HCT116 (cell line): ENCODE measurements at regions not wholly inside any gene's neighbourhood (a gene's known extent, or its start where the extent isn't known, plus 50 kb on each side); places are given as distances from the start of the nearest gene placed in this dataset.

ENCODE experiments used
- ATAC-seq: fragments of 200-7000 bp; cut with Tn5 transposase; 2 replicates; pipeline ENCODE4 v1.9.1; 2020; ENCODE audit warnings: mild to moderate bottlenecking, moderate library complexity
- BruUV-seq: library from RNA; stranded (reverse); fragments of 400-500 nt; replicated peaks from 2 replicates; lab custom pipeline; 2021; lab: Mats Ljungman, UMichigan
- CTCF ChIA-PET: fragments of 300-600 bp; sonication (Branson Sonifier 250); formaldehyde crosslinking; loops from one replicate; lab custom pipeline; 2021; ENCODE audit warnings: antibody characterized with exemption; lab: Charles Lee
- POLR2A ChIA-PET: fragments of 300-600, 350-600 bp; sonication (Branson Sonifier 250); formaldehyde crosslinking; loops from one replicate; lab custom pipeline; 2021; ENCODE audit warnings: antibody characterized with exemption; lab: Charles Lee
- RAD21 ChIA-PET, 2 experiments: fragments of 300-600 bp; sonication (Branson Sonifier 250); formaldehyde crosslinking; loops; one replicate each; lab custom pipeline; 2023; ENCODE audit warnings: low total read pairs in 2 of 2; ENCODE audit not compliant: uncharacterized antibody in 2 of 2, unreplicated experiment in 2 of 2, low non-redundant PET in 1 of 2; lab: Charles Lee
- DNase-seq: peaks from one replicate; pipeline ENCODE4 v3.0.0-alpha.2; 2010; ENCODE audit warnings: low read depth, low spot score
- H2AFZ ChIP-seq: fragments of 200-600 bp; shearing (Covaris generic), sonication (generic); 2 replicates; pipeline ENCODE4 v1.6.1; 2017; ENCODE audit warnings: low read depth, mixed run types, mixed read lengths, antibody characterized with exemption, low read length; ENCODE audit not compliant: poor library complexity, severe bottlenecking
- H3K27ac ChIP-seq: 2 replicates; pipeline ENCODE4 v1.5.1; 2012; ENCODE audit warnings: low read depth, low read length
- H3K27me3 ChIP-seq: fragments of 200-600 bp; sonication (generic); 2 replicates; pipeline ENCODE4 v1.6.1; 2016; ENCODE audit warnings: mixed run types, low read length, mixed read lengths; ENCODE audit not compliant: insufficient read depth
- H3K36me3 ChIP-seq, 2 experiments: fragments of 200-500 bp in 1 of 2; fragments of 200-600 bp in 1 of 2; sonication (Bioruptor generic) in 1 of 2; sonication (generic) in 1 of 2; 2 replicates each; pipeline versions ENCODE4 v1.5.1 to v1.6.1; 2014 to 2016; ENCODE audit warnings: low read length in 2 of 2, inconsistent platforms in 1 of 2, mixed read lengths in 1 of 2, mixed run types in 1 of 2; ENCODE audit not compliant: insufficient read depth in 2 of 2, control insufficient read depth in 1 of 2
- H3K4me1 ChIP-seq, 2 experiments: fragments of 200-600 bp in 1 of 2; sonication (generic) in 1 of 2; 2 replicates each; pipeline versions ENCODE4 v1.5.1 to v1.6.1; 2012 to 2017; ENCODE audit warnings: low read length in 2 of 2, inconsistent platforms in 1 of 2, mild to moderate bottlenecking in 1 of 2, mixed read lengths in 1 of 2, mixed run types in 1 of 2, moderate library complexity in 1 of 2; ENCODE audit not compliant: insufficient read depth in 2 of 2, control insufficient read depth in 1 of 2
- H3K4me2 ChIP-seq: fragments of 200-600 bp; sonication (generic); 2 replicates; pipeline ENCODE4 v1.6.1; 2017; ENCODE audit warnings: mixed run types, low read length, mixed read lengths
- H3K4me3 ChIP-seq, 2 experiments: fragments of 200-600 bp in 1 of 2; sonication (generic) in 1 of 2; replicated peaks in 1 of 2; 2 replicates each; pipeline ENCODE4 v1.5.1; 2011 to 2016; ENCODE audit warnings: low read length in 2 of 2, control low read depth in 1 of 2, low read depth in 1 of 2, mild to moderate bottlenecking in 1 of 2, mixed read lengths in 1 of 2, mixed run types in 1 of 2
- H3K79me2 ChIP-seq: fragments of 200-600 bp; sonication (generic); 2 replicates; pipeline ENCODE4 v1.6.1; 2017; ENCODE audit warnings: mild to moderate bottlenecking, mixed run types, low read length, moderate library complexity, mixed read lengths; ENCODE audit not compliant: insufficient read depth
- H3K9ac ChIP-seq: fragments of 200-600 bp; sonication (generic); 2 replicates; pipeline ENCODE4 v1.6.1; 2016; ENCODE audit warnings: low read length, mixed read lengths
- H3K9me2 ChIP-seq: fragments of 200-600 bp; sonication (generic), shearing (Covaris generic); 2 replicates; pipeline ENCODE4 v1.6.1; 2017; ENCODE audit warnings: mixed run types, mild to moderate bottlenecking, moderate library complexity; ENCODE audit not compliant: insufficient read depth
- H3K9me3 ChIP-seq, 2 experiments: fragments of 200-500 bp in 1 of 2; fragments of 200-600 bp in 1 of 2; sonication (Bioruptor generic) in 1 of 2; sonication (generic) in 1 of 2; 2 replicates each; pipeline ENCODE4 v1.6.1; 2014 to 2017; ENCODE audit warnings: low read length in 2 of 2, mixed read lengths in 2 of 2, inconsistent platforms in 1 of 2, low read depth in 1 of 2, mild to moderate bottlenecking in 1 of 2, mixed run types in 1 of 2, moderate library complexity in 1 of 2; ENCODE audit not compliant: control insufficient read depth in 1 of 2, insufficient read depth in 1 of 2
- H4K20me1 ChIP-seq: fragments of 200-600 bp; sonication (generic), shearing (Covaris generic); 2 replicates; pipeline ENCODE4 v1.6.1; 2017; ENCODE audit warnings: mixed run types, mild to moderate bottlenecking, moderate library complexity; ENCODE audit not compliant: insufficient read depth
- CEBPB ChIP-seq: IDR thresholded peaks from 2 replicates; pipeline ENCODE4 v1.6.1; 2012; ENCODE audit warnings: low read depth
- EGR1 ChIP-seq: IDR thresholded peaks from 2 replicates; pipeline ENCODE4 v1.6.1; 2012; ENCODE audit warnings: low read depth
- ELF1 ChIP-seq: IDR thresholded peaks from 2 replicates; pipeline ENCODE4 v1.6.1; 2012; ENCODE audit warnings: low read depth, borderline replicate concordance
- EZH2 ChIP-seq: fragments of 200-600 bp; sonication (generic); IDR thresholded peaks from 2 replicates; pipeline ENCODE4 v1.6.1; 2017; ENCODE audit warnings: antibody characterized with exemption, mixed run types
- EZH2phosphoT487 ChIP-seq: fragments of 200-600 bp; IDR thresholded peaks from 2 replicates; pipeline ENCODE4 v1.6.1; 2018; ENCODE audit warnings: antibody characterized with exemption, borderline replicate concordance
- POLR2AphosphoS5 ChIP-seq: IDR thresholded peaks from 2 replicates; pipeline ENCODE4 v1.6.1; 2011; ENCODE audit warnings: mild to moderate bottlenecking, low read depth, low read length, moderate library complexity
- SIN3A ChIP-seq: IDR thresholded peaks from 2 replicates; pipeline ENCODE4 v1.6.1; 2012; ENCODE audit warnings: low read depth
- SP1 ChIP-seq: IDR thresholded peaks from 2 replicates; pipeline ENCODE4 v1.6.1; 2012; ENCODE audit warnings: low read depth
- SRF ChIP-seq: IDR thresholded peaks from 2 replicates; pipeline ENCODE4 v1.6.1; 2012; ENCODE audit warnings: low read depth
- TCF7L2 ChIP-seq: IDR thresholded peaks from 2 replicates; pipeline ENCODE4 v1.7.0; 2011; ENCODE audit warnings: borderline replicate concordance, inconsistent platforms; ENCODE audit not compliant: insufficient read depth, insufficient read length; ENCODE audit errors: extremely low read depth
- YY1 ChIP-seq: IDR thresholded peaks from 2 replicates; pipeline ENCODE4 v1.6.1; 2011; ENCODE audit warnings: low read length, low read depth, moderate library complexity, mild to moderate bottlenecking; ENCODE audit not compliant: insufficient replicate concordance; ENCODE audit errors: extremely low read depth
- ZNF274 ChIP-seq: fragments of 200-500 bp; sonication (Bioruptor generic); IDR thresholded peaks from 2 replicates; pipeline ENCODE4 v1.6.1; 2014; ENCODE audit warnings: mild to moderate bottlenecking, low read depth, low read length, inconsistent platforms
- intact Hi-C: fragments of 100-400 bp; cut with micrococcal nuclease; formaldehyde crosslinking; loops from 2 replicates; pipeline ENCODE4 v1.10.0; 2022
- TF ChIP-seq, protein P1 (sequence below): IDR thresholded peaks from 2 replicates; pipeline ENCODE4 v1.6.1; 2012
- TF ChIP-seq, protein P2 (sequence below): IDR thresholded peaks from 2 replicates; pipeline ENCODE4 v1.6.1; 2012

DNA sequence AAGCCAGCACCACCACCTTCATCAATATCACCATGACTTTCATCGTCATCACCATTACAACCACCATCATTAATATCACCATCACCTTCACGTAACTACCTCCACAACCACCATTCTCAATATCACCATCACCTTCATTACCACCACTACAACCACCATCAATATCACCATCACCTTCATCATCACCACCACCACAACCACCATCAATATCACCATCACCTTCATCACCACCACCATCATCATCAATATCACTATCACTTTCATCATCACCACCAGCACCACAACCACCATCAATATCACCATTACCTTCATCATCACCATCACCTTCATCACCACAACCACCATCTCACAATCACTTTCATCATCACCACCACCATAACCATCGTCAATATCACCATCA is 225.3 kb upstream of the SULF2 start:
- ChIA-PET RAD21 (no interaction called here), POLR2A (no interaction called here)
- H3K4me3 ChIP-seq: no peak overlapping the region
- no TSS peak for BruUV-seq
- DNase-seq (no peak), ATAC-seq (no peak)
- no peak overlapping the region for H3K9ac ChIP-seq
- no peaks in the 10 kb centered on the region for H4K20me1 ChIP-seq
- H3K4me2 ChIP-seq: no peak overlapping the region
- H3K4me1 ChIP-seq: no peaks in the 10 kb centered on the region
- H3K9me3 ChIP-seq: peaks cover 4 to 9% of the 10 kb centered on the region in 2 experiments; a peak in 3 of 4 replicates
- H3K36me3 ChIP-seq: no peaks in the 10 kb centered on the region
- intact Hi-C loops: no loop called here
- H2AFZ ChIP-seq: no peak overlapping the region
- H3K9me2 ChIP-seq: no peaks in the 10 kb centered on the region
- no peak overlapping the region for H3K27ac ChIP-seq
- TF ChIP-seq SRF (no peak), SIN3A (no peak), EZH2 (no peak)
- TF ChIP-seq, all 23 proteins: peak for 0
- Histone ChIP-seq H3K27me3 (no peaks in the 10 kb centered on the region), H3K79me2 (no peaks in the 10 kb centered on the region)
- CTCF ChIA-PET: no interaction called here

DNA sequence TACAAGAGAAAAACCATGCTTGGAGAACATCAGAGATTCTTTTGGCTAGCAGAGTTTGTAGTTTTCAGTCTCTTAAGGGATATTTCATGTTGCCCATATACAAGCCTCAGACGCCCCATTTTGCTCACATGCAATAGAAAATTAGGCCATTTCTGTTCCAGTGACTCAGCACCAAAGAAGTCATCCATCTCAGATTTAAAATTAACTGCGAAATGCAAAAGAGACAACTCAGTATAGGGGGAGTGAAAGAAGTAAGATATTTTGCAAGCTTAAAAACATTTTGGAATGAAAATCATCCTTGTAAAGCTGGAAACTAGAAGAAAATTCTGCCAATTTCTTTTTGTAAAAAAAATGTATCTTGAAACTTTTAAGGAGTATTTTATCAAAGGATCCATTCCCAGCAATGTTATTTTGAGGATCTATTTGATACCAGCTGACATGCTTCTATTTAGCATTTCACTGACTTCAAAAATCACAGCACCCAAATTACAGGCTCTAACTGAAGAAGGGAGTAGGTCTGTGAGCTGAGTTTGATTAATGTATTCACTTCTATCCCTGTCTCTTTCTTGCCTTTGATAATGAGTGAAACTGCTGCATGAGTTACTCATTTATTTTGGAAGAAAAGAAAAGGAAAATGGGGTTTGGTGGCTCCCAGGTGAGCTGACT is 223.7 kb upstream of the SULF2 start:
- Histone ChIP-seq H3K4me3 (no peak overlapping the region), H3K9me2 (no peaks in the 10 kb centered on the region), H3K36me3 (no peaks in the 10 kb centered on the region), H3K9ac (no peak overlapping the region), H3K79me2 (no peaks in the 10 kb centered on the region), H3K27ac (no peak overlapping the region), H3K9me3 (peaks cover 4 to 9% of the 10 kb centered on the region in 2 experiments; a peak in 3 of 4 replicates), H3K4me2 (no peak overlapping the region), H3K27me3 (no peaks in the 10 kb centered on the region), H2AFZ (no peak overlapping the region), H3K4me1 (no peaks in the 10 kb centered on the region), H4K20me1 (no peaks in the 10 kb centered on the region)
- TF ChIP-seq SP1 (no peak), EGR1 (no peak), EZH2 (no peak), ZNF274 (no peak), POLR2AphosphoS5 (no peak), CEBPB (no peak), EZH2phosphoT487 (no peak), TCF7L2 (no peak), SRF (no peak), YY1 (no peak), ELF1 (no peak)
- TF ChIP-seq, protein P1, sequence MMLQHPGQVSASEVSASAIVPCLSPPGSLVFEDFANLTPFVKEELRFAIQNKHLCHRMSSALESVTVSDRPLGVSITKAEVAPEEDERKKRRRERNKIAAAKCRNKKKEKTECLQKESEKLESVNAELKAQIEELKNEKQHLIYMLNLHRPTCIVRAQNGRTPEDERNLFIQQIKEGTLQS: no peak
- TF ChIP-seq, protein P2, sequence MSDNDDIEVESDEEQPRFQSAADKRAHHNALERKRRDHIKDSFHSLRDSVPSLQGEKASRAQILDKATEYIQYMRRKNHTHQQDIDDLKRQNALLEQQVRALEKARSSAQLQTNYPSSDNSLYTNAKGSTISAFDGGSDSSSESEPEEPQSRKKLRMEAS: no peak
- ATAC-seq (no peak), DNase-seq (no peak)
- no TSS peak for BruUV-seq
- intact Hi-C loops: no loop called here
- ChIA-PET POLR2A (no interaction called here), CTCF (no interaction called here), RAD21 (no interaction called here)
